ENCODE measurements at regions not wholly inside any gene's neighbourhood (a gene's known extent, or its start where the extent isn't known, plus 50 kb on each side); places are given as distances from the start of the nearest gene placed in this dataset.
"Not testable (repeated sequence)": the region's sequence is repeated elsewhere in the genome, so short reads cannot be mapped to it uniquely, and the experiment has no call there.

- Histone ChIP-seq H3K9me3 (replicated peaks; ENCODE audit: control insufficient read depth, low read depth, low read length) (no peaks in the 10 kb centered on the region), H3K4me1 (ENCODE audit: control insufficient read depth, insufficient read depth, low read length) (no peaks in the 10 kb centered on the region), H3K27me3 (ENCODE audit: control insufficient read depth, insufficient read depth, low read length) (no peaks in the 10 kb centered on the region), H3K36me3 (ENCODE audit: control insufficient read depth, insufficient read depth, low read length) (no peaks in the 10 kb centered on the region), H3K27ac (ENCODE audit: low read length) (no peak overlapping the region), H3K4me3 (ENCODE audit: low read length) (no peak overlapping the region)
- DNase-seq, result no peak
- WGBS (ENCODE audit: insufficient coverage), result 48% methylated on average over 2 of the region's 2 CpGs
Measured at GRCh38 chr2:83923531-83923930, 535.5 kb downstream of the SUCLG1 start.

- no peaks in the 10 kb centered on the region for H3K4me1 ChIP-seq (ENCODE audit: control insufficient read depth, insufficient read depth, low read length)
- DNase-seq, result no peak
- H3K4me3 ChIP-seq (ENCODE audit: low read length), result no peak overlapping the region
- no peaks in the 10 kb centered on the region for H3K9me3 ChIP-seq (replicated peaks; ENCODE audit: control insufficient read depth, low read depth, low read length)
- H3K36me3 ChIP-seq (ENCODE audit: control insufficient read depth, insufficient read depth, low read length), result no peaks in the 10 kb centered on the region
- H3K27me3 ChIP-seq (ENCODE audit: control insufficient read depth, insufficient read depth, low read length), result no peaks in the 10 kb centered on the region
- H3K27ac ChIP-seq (ENCODE audit: low read length), result no peak overlapping the region
Measured at GRCh38 chr2:83916559-83916958, 542.5 kb downstream of the SUCLG1 start.

GRCh38 chr2:83915381-83915780, 543.7 kb downstream of the SUCLG1 start:
- Histone ChIP-seq H3K9me3 (replicated peaks; ENCODE audit: control insufficient read depth, low read depth, low read length) (no peaks in the 10 kb centered on the region), H3K4me3 (ENCODE audit: low read length) (no peak overlapping the region), H3K27ac (ENCODE audit: low read length) (no peak overlapping the region), H3K36me3 (ENCODE audit: control insufficient read depth, insufficient read depth, low read length) (no peaks in the 10 kb centered on the region), H3K27me3 (ENCODE audit: control insufficient read depth, insufficient read depth, low read length) (no peaks in the 10 kb centered on the region), H3K4me1 (ENCODE audit: control insufficient read depth, insufficient read depth, low read length) (no peaks in the 10 kb centered on the region)
- no peak for DNase-seq

GRCh38 chr2:83908750-83909149, 550.3 kb downstream of the SUCLG1 start:
- H3K4me1 ChIP-seq (ENCODE audit: control insufficient read depth, insufficient read depth, low read length), result no peaks in the 10 kb centered on the region
- no peak overlapping the region for H3K4me3 ChIP-seq (ENCODE audit: low read length)
- no peak overlapping the region for H3K27ac ChIP-seq (ENCODE audit: low read length)
- H3K36me3 ChIP-seq (ENCODE audit: control insufficient read depth, insufficient read depth, low read length), result no peaks in the 10 kb centered on the region
- no peaks in the 10 kb centered on the region for H3K9me3 ChIP-seq (replicated peaks; ENCODE audit: control insufficient read depth, low read depth, low read length)
- H3K27me3 ChIP-seq (ENCODE audit: control insufficient read depth, insufficient read depth, low read length), result no peaks in the 10 kb centered on the region
- no peak for DNase-seq

GRCh38 chr2:83901317-83901716, 557.8 kb downstream of the SUCLG1 start:
- Histone ChIP-seq H3K36me3 (ENCODE audit: control insufficient read depth, insufficient read depth, low read length) (no peaks in the 10 kb centered on the region), H3K4me1 (ENCODE audit: control insufficient read depth, insufficient read depth, low read length) (no peaks in the 10 kb centered on the region), H3K9me3 (replicated peaks; ENCODE audit: control insufficient read depth, low read depth, low read length) (no peaks in the 10 kb centered on the region), H3K27me3 (ENCODE audit: control insufficient read depth, insufficient read depth, low read length) (no peaks in the 10 kb centered on the region), H3K4me3 (ENCODE audit: low read length) (no peak overlapping the region), H3K27ac (ENCODE audit: low read length) (no peak overlapping the region)
- no peak for DNase-seq
- WGBS (ENCODE audit: insufficient coverage), result 100% methylated on average over 1 of the region's 3 CpGs

- Histone ChIP-seq H3K4me1 (ENCODE audit: control insufficient read depth, insufficient read depth, low read length) (no peaks in the 10 kb centered on the region), H3K4me3 (ENCODE audit: low read length) (no peak overlapping the region), H3K9me3 (replicated peaks; ENCODE audit: control insufficient read depth, low read depth, low read length) (no peaks in the 10 kb centered on the region), H3K27ac (ENCODE audit: low read length) (no peak overlapping the region), H3K27me3 (ENCODE audit: control insufficient read depth, insufficient read depth, low read length) (no peaks in the 10 kb centered on the region), H3K36me3 (ENCODE audit: control insufficient read depth, insufficient read depth, low read length) (no peaks in the 10 kb centered on the region)
- WGBS (ENCODE audit: insufficient coverage), result no CpG with 5 or more reads among the region's 1 CpG
- DNase-seq, result peak; percentile 7
Measured at GRCh38 chr2:83900862-83901261, 558.2 kb downstream of the SUCLG1 start.

GRCh38 chr2:83899271-83899670, 559.8 kb downstream of the SUCLG1 start:
- no peak overlapping the region for H3K4me3 ChIP-seq (ENCODE audit: low read length)
- H3K9me3 ChIP-seq (replicated peaks; ENCODE audit: control insufficient read depth, low read depth, low read length), result no peaks in the 10 kb centered on the region
- WGBS (ENCODE audit: insufficient coverage), result no CpG with 5 or more reads among the region's 1 CpG
- no peak overlapping the region for H3K27ac ChIP-seq (ENCODE audit: low read length)
- H3K4me1 ChIP-seq (ENCODE audit: control insufficient read depth, insufficient read depth, low read length), result no peaks in the 10 kb centered on the region
- H3K27me3 ChIP-seq (ENCODE audit: control insufficient read depth, insufficient read depth, low read length), result no peaks in the 10 kb centered on the region
- no peaks in the 10 kb centered on the region for H3K36me3 ChIP-seq (ENCODE audit: control insufficient read depth, insufficient read depth, low read length)
- DNase-seq, result no peak

GRCh38 chr2:83894976-83895375, 564.1 kb downstream of the SUCLG1 start:
- Histone ChIP-seq H3K27me3 (ENCODE audit: control insufficient read depth, insufficient read depth, low read length) (no peaks in the 10 kb centered on the region), H3K27ac (ENCODE audit: low read length) (no peak overlapping the region), H3K4me1 (ENCODE audit: control insufficient read depth, insufficient read depth, low read length) (no peaks in the 10 kb centered on the region), H3K36me3 (ENCODE audit: control insufficient read depth, insufficient read depth, low read length) (no peaks in the 10 kb centered on the region), H3K4me3 (ENCODE audit: low read length) (no peak overlapping the region), H3K9me3 (replicated peaks; ENCODE audit: control insufficient read depth, low read depth, low read length) (no peaks in the 10 kb centered on the region)
- no peak for DNase-seq
- WGBS (ENCODE audit: insufficient coverage), result no CpG with 5 or more reads among the region's 3 CpGs

- DNase-seq, result no peak
- H3K4me3 ChIP-seq (ENCODE audit: low read length), result no peak overlapping the region
- H3K9me3 ChIP-seq (replicated peaks; ENCODE audit: control insufficient read depth, low read depth, low read length), result no peaks in the 10 kb centered on the region
- no peaks in the 10 kb centered on the region for H3K27me3 ChIP-seq (ENCODE audit: control insufficient read depth, insufficient read depth, low read length)
- H3K27ac ChIP-seq (ENCODE audit: low read length), result no peak overlapping the region
- no peaks in the 10 kb centered on the region for H3K4me1 ChIP-seq (ENCODE audit: control insufficient read depth, insufficient read depth, low read length)
- H3K36me3 ChIP-seq (ENCODE audit: control insufficient read depth, insufficient read depth, low read length), result no peaks in the 10 kb centered on the region
Measured at GRCh38 chr2:83887757-83888156, 571.3 kb downstream of the SUCLG1 start.

GRCh38 chr2:83879127-83879526, 580.0 kb downstream of the SUCLG1 start:
- Histone ChIP-seq H3K4me3 (ENCODE audit: low read length) (no peak overlapping the region), H3K9me3 (replicated peaks; ENCODE audit: control insufficient read depth, low read depth, low read length) (peaks cover 10% of the 10 kb centered on the region)
- 96% methylated on average over 17 of the region's 20 CpGs for WGBS (ENCODE audit: insufficient coverage)

GRCh38 chr2:83877261-83877660, 581.8 kb downstream of the SUCLG1 start:
- not testable (repeated sequence) for H3K27me3 ChIP-seq (ENCODE audit: control insufficient read depth, insufficient read depth, low read length); H3K27ac ChIP-seq (ENCODE audit: low read length); H3K4me1 ChIP-seq (ENCODE audit: control insufficient read depth, insufficient read depth, low read length); H3K36me3 ChIP-seq (ENCODE audit: control insufficient read depth, insufficient read depth, low read length); H3K4me3 ChIP-seq (ENCODE audit: low read length); DNase-seq
- 93% methylated on average over 17 of the region's 17 CpGs for WGBS (ENCODE audit: insufficient coverage)
- H3K9me3 ChIP-seq (replicated peaks; ENCODE audit: control insufficient read depth, low read depth, low read length), result peaks cover 13% of the 10 kb centered on the region

More at GRCh38 chr2:83879127-83879526, 580.0 kb downstream of the SUCLG1 start:
- Histone ChIP-seq H3K36me3 (ENCODE audit: control insufficient read depth, insufficient read depth, low read length) (no peaks in the 10 kb centered on the region), H3K27ac (ENCODE audit: low read length) (no peak overlapping the region), H3K4me1 (ENCODE audit: control insufficient read depth, insufficient read depth, low read length) (no peaks in the 10 kb centered on the region), H3K27me3 (ENCODE audit: control insufficient read depth, insufficient read depth, low read length) (no peaks in the 10 kb centered on the region)
- DNase-seq, result no peak
